ENCODE measurements at regions not wholly inside any gene's neighbourhood (a gene's known extent, or its start where the extent isn't known, plus 50 kb on each side); places are given as distances from the start of the nearest gene placed in this dataset.

DNA sequence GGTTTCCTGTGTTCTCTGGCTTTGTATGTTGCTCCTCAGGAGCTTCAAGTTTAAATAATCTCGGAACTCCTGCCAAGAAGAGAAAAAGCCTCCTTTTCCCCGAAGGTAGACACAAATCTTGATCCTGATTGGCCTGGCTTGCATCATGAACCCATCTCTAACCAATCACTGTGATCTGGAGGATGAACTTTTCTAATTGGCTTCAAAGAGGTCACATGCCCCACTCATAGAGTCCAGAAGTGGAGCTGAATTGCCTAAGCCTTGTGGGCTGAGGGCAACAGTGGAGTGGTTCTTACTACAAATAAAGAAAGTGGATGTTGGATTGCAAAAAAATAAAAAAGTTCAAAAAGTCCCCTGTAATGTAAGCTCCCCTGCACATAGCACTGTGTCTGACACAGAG lies 245.9 kb downstream of the MID1IP1 start:
- WGBS (ENCODE audit: insufficient coverage) = 100% methylated on average over 1 of the region's 2 CpGs
- H3K27me3 ChIP-seq (ENCODE audit: control insufficient read depth, insufficient read depth, low read length) = no peaks in the 10 kb centered on the region
- H3K4me1 ChIP-seq (ENCODE audit: control insufficient read depth, insufficient read depth, low read length) = no peaks in the 10 kb centered on the region
- no peak overlapping the region for H3K27ac ChIP-seq (ENCODE audit: low read length)
- Mint-ChIP-seq H3K9me3 (no peaks in the 10 kb centered on the region), H3K4me1 (no peaks in the 10 kb centered on the region), H3K27ac (no peak overlapping the region), H3K27me3 (ENCODE audit: low read depth in 2 of 2) (peaks cover 0 to 2% of the 10 kb centered on the region in 2 donors), H3K36me3 (no peaks in the 10 kb centered on the region), H3K4me3 (no peak overlapping the region)
- no peaks in the 10 kb centered on the region for H3K9me3 ChIP-seq (ENCODE audit: control insufficient read depth, insufficient read depth, low read length)
- no peak overlapping the region for H3K4me3 ChIP-seq (ENCODE audit: low read length)
- ATAC-seq (no peak), DNase-seq (no peak)
- intact Hi-C loops (cut with micrococcal nuclease) = no loop called here
- TF ChIP-seq, protein P1, sequence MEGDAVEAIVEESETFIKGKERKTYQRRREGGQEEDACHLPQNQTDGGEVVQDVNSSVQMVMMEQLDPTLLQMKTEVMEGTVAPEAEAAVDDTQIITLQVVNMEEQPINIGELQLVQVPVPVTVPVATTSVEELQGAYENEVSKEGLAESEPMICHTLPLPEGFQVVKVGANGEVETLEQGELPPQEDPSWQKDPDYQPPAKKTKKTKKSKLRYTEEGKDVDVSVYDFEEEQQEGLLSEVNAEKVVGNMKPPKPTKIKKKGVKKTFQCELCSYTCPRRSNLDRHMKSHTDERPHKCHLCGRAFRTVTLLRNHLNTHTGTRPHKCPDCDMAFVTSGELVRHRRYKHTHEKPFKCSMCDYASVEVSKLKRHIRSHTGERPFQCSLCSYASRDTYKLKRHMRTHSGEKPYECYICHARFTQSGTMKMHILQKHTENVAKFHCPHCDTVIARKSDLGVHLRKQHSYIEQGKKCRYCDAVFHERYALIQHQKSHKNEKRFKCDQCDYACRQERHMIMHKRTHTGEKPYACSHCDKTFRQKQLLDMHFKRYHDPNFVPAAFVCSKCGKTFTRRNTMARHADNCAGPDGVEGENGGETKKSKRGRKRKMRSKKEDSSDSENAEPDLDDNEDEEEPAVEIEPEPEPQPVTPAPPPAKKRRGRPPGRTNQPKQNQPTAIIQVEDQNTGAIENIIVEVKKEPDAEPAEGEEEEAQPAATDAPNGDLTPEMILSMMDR (IDR thresholded peaks at IDR 0.05) = no peak
- H3K36me3 ChIP-seq (ENCODE audit: control insufficient read depth, insufficient read depth, low read length) = no peaks in the 10 kb centered on the region

DNA sequence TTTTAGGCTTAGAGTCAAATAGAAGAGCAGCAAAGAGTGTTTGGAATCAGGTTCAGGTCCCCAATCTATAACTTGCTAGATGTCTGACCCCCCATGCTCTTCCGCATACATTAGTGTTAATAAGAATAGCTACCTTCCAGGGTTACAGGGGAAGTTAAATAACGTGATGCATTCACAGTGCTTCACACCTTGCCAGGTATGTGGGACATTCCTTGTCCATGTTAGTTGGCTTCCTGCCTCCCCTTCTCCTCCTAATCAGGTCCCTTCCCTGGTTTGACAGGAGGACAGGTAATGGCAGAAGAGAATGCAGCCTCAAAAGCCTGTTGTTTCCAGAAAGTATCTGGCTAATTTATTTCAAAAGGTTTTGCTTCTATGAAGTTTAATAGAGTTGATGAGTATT lies 248.7 kb downstream of the MID1IP1 start:
- no peak overlapping the region for H3K27ac Mint-ChIP-seq
- DNase-seq (no peak), ATAC-seq (no peak)
- H3K27me3 Mint-ChIP-seq (ENCODE audit: low read depth in 2 of 2) = peaks cover 1 to 4% of the 10 kb centered on the region in 2 donors
- intact Hi-C loops (cut with micrococcal nuclease) = no loop called here
- no peak overlapping the region for H3K27ac ChIP-seq (ENCODE audit: low read length)
- no peaks in the 10 kb centered on the region for H3K9me3 Mint-ChIP-seq
- 86% methylated on average over 1 of the region's 2 CpGs for WGBS (ENCODE audit: insufficient coverage)
- H3K9me3 ChIP-seq (ENCODE audit: control insufficient read depth, insufficient read depth, low read length) = no peaks in the 10 kb centered on the region
- H3K36me3 ChIP-seq (ENCODE audit: control insufficient read depth, insufficient read depth, low read length) = no peaks in the 10 kb centered on the region
- no peaks in the 10 kb centered on the region for H3K27me3 ChIP-seq (ENCODE audit: control insufficient read depth, insufficient read depth, low read length)
- H3K4me1 ChIP-seq (ENCODE audit: control insufficient read depth, insufficient read depth, low read length) = peaks cover 3% of the 10 kb centered on the region
- no peaks in the 10 kb centered on the region for H3K36me3 Mint-ChIP-seq
- no peak overlapping the region for H3K4me3 ChIP-seq (ENCODE audit: low read length)
- no peak overlapping the region for H3K4me3 Mint-ChIP-seq
- TF ChIP-seq, protein P1 (IDR thresholded peaks at IDR 0.05) = no peak
- H3K4me1 Mint-ChIP-seq = no peaks in the 10 kb centered on the region

DNA sequence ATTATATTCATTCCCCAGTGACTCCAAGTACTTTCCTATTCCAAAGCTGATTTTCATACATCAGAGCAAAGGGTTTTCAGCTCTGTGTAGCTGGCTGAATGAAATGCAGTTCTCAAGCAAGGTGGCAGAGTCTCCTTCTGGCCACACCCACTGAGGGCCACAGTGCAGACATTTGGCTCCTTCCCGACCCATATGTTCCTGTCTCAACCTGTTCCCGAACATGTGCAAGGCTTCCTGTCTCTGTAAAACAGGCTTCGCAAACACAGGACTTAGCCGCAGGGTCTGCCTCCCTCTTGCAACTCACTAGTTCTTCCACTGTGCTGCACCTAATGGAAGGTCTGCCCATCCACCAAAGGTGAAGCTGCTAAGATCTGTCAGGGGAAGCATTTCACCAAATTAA lies 249.2 kb downstream of the MID1IP1 start:
- Mint-ChIP-seq H3K9me3 (no peaks in the 10 kb centered on the region), H3K4me1 (no peaks in the 10 kb centered on the region), H3K27ac (no peak overlapping the region), H3K27me3 (ENCODE audit: low read depth in 2 of 2) (peaks cover 4 to 5% of the 10 kb centered on the region in 2 donors), H3K4me3 (no peak overlapping the region), H3K36me3 (no peaks in the 10 kb centered on the region)
- peaks cover 3% of the 10 kb centered on the region for H3K4me1 ChIP-seq (ENCODE audit: control insufficient read depth, insufficient read depth, low read length)
- intact Hi-C loops (cut with micrococcal nuclease) = no loop called here
- ATAC-seq (no peak), DNase-seq (no peak)
- WGBS (ENCODE audit: insufficient coverage) = 95% methylated on average over 4 of the region's 4 CpGs
- TF ChIP-seq, protein P1 (IDR thresholded peaks at IDR 0.05) = no peak
- H3K27me3 ChIP-seq (ENCODE audit: control insufficient read depth, insufficient read depth, low read length) = no peaks in the 10 kb centered on the region
- H3K36me3 ChIP-seq (ENCODE audit: control insufficient read depth, insufficient read depth, low read length) = no peaks in the 10 kb centered on the region
- no peak overlapping the region for H3K4me3 ChIP-seq (ENCODE audit: low read length)
- H3K9me3 ChIP-seq (ENCODE audit: control insufficient read depth, insufficient read depth, low read length) = no peaks in the 10 kb centered on the region
- H3K27ac ChIP-seq (ENCODE audit: low read length) = no peak overlapping the region

- DNase-seq = no peak
- no peaks in the 10 kb centered on the region for H3K27me3 ChIP-seq (ENCODE audit: control insufficient read depth, insufficient read depth, low read length)
- H3K9me3 ChIP-seq (ENCODE audit: control insufficient read depth, insufficient read depth, low read length) = no peaks in the 10 kb centered on the region
- H3K27ac ChIP-seq (ENCODE audit: low read length) = no peak overlapping the region
- H3K36me3 ChIP-seq (ENCODE audit: control insufficient read depth, insufficient read depth, low read length) = no peaks in the 10 kb centered on the region
- H3K27me3 Mint-ChIP-seq (ENCODE audit: low read depth in 2 of 2) = peaks cover 4 to 5% of the 10 kb centered on the region in 2 donors
- H3K4me3 ChIP-seq (ENCODE audit: low read length) = no peak overlapping the region
- intact Hi-C loops (cut with micrococcal nuclease) = no loop called here
- peaks cover 3% of the 10 kb centered on the region for H3K4me1 ChIP-seq (ENCODE audit: control insufficient read depth, insufficient read depth, low read length)
- no peak for ATAC-seq
- no peaks in the 10 kb centered on the region for H3K4me1 Mint-ChIP-seq
- TF ChIP-seq, protein P1 (IDR thresholded peaks at IDR 0.05) = no peak
- H3K9me3 Mint-ChIP-seq = no peaks in the 10 kb centered on the region
- WGBS (ENCODE audit: insufficient coverage) = no CpG with 5 or more reads among the region's 2 CpGs
- no peak overlapping the region for H3K27ac Mint-ChIP-seq
- no peaks in the 10 kb centered on the region for H3K36me3 Mint-ChIP-seq
- H3K4me3 Mint-ChIP-seq = no peak overlapping the region
Measured at GRCh38 chrX:39052751-39053150, 251.5 kb downstream of the MID1IP1 start.

Measured in natural killer cell (primary cell).